ENCODE measurements at regions not wholly inside any gene's neighbourhood (a gene's known extent, or its start where the extent isn't known, plus 50 kb on each side); places are given as distances from the start of the nearest gene placed in this dataset.
"Not testable (repeated sequence)": the region's sequence is repeated elsewhere in the genome, so short reads cannot be mapped to it uniquely, and the experiment has no call there.

DNA sequence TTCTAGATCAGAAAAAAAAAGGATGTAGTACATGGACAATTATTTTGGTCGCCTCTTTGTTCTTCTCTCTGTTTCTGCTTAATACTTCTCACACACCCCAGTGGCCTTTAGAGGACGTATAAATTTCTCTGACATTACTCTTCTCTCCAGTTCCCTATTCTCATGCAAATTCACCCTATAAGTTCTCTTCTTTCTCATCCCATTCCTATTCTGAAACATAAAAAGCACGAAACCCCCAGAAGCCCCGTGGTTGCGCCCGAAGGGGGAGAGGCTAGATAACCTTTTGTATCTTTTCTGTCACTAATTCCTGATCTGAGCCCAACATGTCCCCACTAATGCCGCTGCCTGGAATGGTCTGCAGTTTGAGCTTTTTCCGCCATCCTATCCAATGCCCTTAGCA lies 136.9 kb downstream of the SKIDA1 start:
- Histone ChIP-seq H3K9me3 (no peaks in the 10 kb centered on the region), H3K4me1 (ENCODE audit: control insufficient read depth in 1 of 2, extremely low read depth in 1 of 2, insufficient read depth in 2 of 2, low read length in 2 of 2) (no peaks in the 10 kb centered on the region), H3K4me3 (ENCODE audit: control insufficient read depth in 1 of 2, extremely low read depth in 1 of 2, low read length in 1 of 2) (no peak overlapping the region), H3K27ac (ENCODE audit: low read length) (no peak overlapping the region), H3K27me3 (replicated peaks in 1 of 2; ENCODE audit: control insufficient read depth in 2 of 2, extremely low read depth in 1 of 2, insufficient read depth in 2 of 2, low read length in 1 of 2) (peaks cover 0 to 8% of the 10 kb centered on the region in 2 experiments), H3K36me3 (ENCODE audit: control insufficient read depth in 2 of 2, extremely low read depth in 1 of 2, insufficient read depth in 1 of 2, low read length in 1 of 2) (no peaks in the 10 kb centered on the region)
- POLR2A ChIA-PET: no interaction called here
- 85% methylated on average over 5 of the region's 8 CpGs for WGBS (ENCODE audit: insufficient coverage)
- Mint-ChIP-seq H3K4me3 (no peak overlapping the region), H3K4me1 (no peaks in the 10 kb centered on the region), H3K27ac (no peak overlapping the region), H3K9me3 (no peaks in the 10 kb centered on the region), H3K36me3 (no peaks in the 10 kb centered on the region), H3K27me3 (peaks cover 5 to 13% of the 10 kb centered on the region in 2 donors)
- ATAC-seq (replicated peaks in 1 of 4): no peak
- no peak for DNase-seq
- CTCF ChIA-PET: no interaction called here

DNA sequence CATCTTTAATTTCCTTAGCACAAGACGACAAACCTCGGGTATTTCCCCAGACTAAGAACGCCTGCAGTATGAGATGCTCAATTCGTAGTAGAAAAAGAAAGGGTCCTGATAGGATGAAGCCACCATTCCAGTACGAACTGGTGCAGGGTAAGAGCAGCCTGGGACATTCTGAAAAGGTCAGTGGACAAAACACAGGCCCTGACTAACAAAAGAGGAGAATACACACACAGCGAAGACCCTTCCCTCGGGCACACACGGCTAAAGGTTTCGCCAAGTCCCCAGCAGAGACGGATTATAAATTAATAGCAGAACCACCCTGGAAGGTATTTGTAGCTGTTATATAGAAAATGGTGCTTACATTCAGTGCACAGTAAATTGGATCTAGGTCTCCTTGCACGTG lies 137.6 kb downstream of the SKIDA1 start:
- DNase-seq (no peak), ATAC-seq (replicated peaks in 1 of 4) (no peak)
- Mint-ChIP-seq H3K27ac (no peak overlapping the region), H3K4me1 (no peaks in the 10 kb centered on the region), H3K36me3 (no peaks in the 10 kb centered on the region), H3K27me3 (peaks cover 5 to 13% of the 10 kb centered on the region in 2 donors), H3K9me3 (no peaks in the 10 kb centered on the region), H3K4me3 (no peak overlapping the region)
- peaks cover 0 to 8% of the 10 kb centered on the region in 2 experiments for H3K27me3 ChIP-seq (replicated peaks in 1 of 2; ENCODE audit: control insufficient read depth in 2 of 2, extremely low read depth in 1 of 2, insufficient read depth in 2 of 2, low read length in 1 of 2)
- H3K4me3 ChIP-seq (ENCODE audit: control insufficient read depth in 1 of 2, extremely low read depth in 1 of 2, low read length in 1 of 2): no peak overlapping the region
- ChIA-PET POLR2A (no interaction called here), CTCF (no interaction called here)
- no peaks in the 10 kb centered on the region for H3K4me1 ChIP-seq (ENCODE audit: control insufficient read depth in 1 of 2, extremely low read depth in 1 of 2, insufficient read depth in 2 of 2, low read length in 2 of 2)
- H3K9me3 ChIP-seq: no peaks in the 10 kb centered on the region
- H3K27ac ChIP-seq (ENCODE audit: low read length): no peak overlapping the region
- 78% methylated on average over 5 of the region's 11 CpGs for WGBS (ENCODE audit: insufficient coverage)
- no peaks in the 10 kb centered on the region for H3K36me3 ChIP-seq (ENCODE audit: control insufficient read depth in 2 of 2, extremely low read depth in 1 of 2, insufficient read depth in 1 of 2, low read length in 1 of 2)

DNA sequence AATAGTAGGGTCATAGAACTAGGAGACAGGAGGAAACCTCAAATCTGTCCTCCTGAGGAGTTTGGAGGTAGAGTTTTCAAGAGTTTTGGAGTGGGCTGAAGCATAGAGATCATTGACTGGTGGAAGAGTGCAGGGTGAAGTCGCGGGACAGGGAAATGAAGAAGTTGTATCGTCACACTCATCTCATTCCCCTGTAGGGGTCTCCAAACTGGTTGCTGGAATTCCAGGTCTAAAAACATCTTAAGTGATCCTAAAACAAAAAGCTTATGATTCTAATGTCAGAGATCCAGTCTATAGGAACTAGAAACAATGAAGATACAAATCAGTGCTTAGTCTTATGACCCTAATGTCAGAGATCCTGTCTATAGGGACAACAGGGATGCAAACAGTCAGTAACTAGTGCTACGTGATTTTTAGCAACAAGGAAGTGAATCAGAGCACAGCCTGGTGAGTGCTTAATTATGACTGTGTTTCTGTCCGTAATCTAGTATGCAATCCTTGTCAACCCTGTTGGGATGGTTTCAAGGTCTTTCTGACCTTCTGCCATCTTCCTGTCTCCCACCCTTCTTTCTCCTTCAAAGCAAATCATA lies 139.4 kb downstream of the SKIDA1 start:
- Histone ChIP-seq H3K36me3 (ENCODE audit: control insufficient read depth in 2 of 2, extremely low read depth in 1 of 2, insufficient read depth in 1 of 2, low read length in 1 of 2) (no peaks in the 10 kb centered on the region), H3K27me3 (replicated peaks in 1 of 2; ENCODE audit: control insufficient read depth in 2 of 2, extremely low read depth in 1 of 2, insufficient read depth in 2 of 2, low read length in 1 of 2) (peaks cover 0 to 3% of the 10 kb centered on the region in 2 experiments), H3K4me1 (ENCODE audit: control insufficient read depth in 1 of 2, extremely low read depth in 1 of 2, insufficient read depth in 2 of 2, low read length in 2 of 2) (no peaks in the 10 kb centered on the region), H3K9me3 (no peaks in the 10 kb centered on the region), H3K4me3 (ENCODE audit: control insufficient read depth in 1 of 2, extremely low read depth in 1 of 2, low read length in 1 of 2) (no peak overlapping the region), H3K27ac (ENCODE audit: low read length) (no peak overlapping the region)
- H3K36me3 Mint-ChIP-seq: no peaks in the 10 kb centered on the region
- DNase-seq (no peak), ATAC-seq (replicated peaks in 1 of 4) (no peak)
- H3K27me3 Mint-ChIP-seq: peaks cover 5 to 15% of the 10 kb centered on the region in 2 donors
- no peak overlapping the region for H3K4me3 Mint-ChIP-seq
- CTCF ChIA-PET: no interaction called here
- no peak overlapping the region for H3K27ac Mint-ChIP-seq
- no CpG with 5 or more reads among the region's 5 CpGs for WGBS (ENCODE audit: insufficient coverage)
- POLR2A ChIA-PET: no interaction called here
- no peaks in the 10 kb centered on the region for H3K9me3 Mint-ChIP-seq
- peaks cover 0 to under 1% (median 0%) of the 10 kb centered on the region in 3 donors for H3K4me1 Mint-ChIP-seq

DNA sequence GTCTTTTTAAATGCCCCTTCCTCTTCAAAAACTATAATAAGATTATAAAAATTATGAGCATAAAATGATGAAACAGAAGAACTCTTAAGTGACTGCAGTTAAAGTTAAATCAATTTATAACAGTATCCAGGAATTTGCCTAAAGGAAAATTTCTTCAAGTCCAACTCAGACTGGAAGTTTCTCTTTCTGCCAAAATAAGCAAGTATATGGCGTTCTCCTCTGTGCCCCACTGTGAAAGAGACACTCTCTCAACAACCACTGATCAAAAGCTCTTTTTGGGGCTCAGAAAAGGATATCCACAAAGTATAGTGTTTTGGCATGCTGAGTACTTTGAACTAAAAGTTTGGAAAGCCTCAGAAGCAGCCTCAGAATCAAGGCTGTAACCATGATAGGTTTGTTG lies 139.9 kb downstream of the SKIDA1 start:
- H3K4me1 Mint-ChIP-seq: peaks cover 4 to 6% (median 5%) of the 10 kb centered on the region in 3 donors
- H3K4me3 Mint-ChIP-seq: no peak overlapping the region
- H3K27ac ChIP-seq (ENCODE audit: low read length): no peak overlapping the region
- no peak overlapping the region for H3K4me3 ChIP-seq (ENCODE audit: control insufficient read depth in 1 of 2, extremely low read depth in 1 of 2, low read length in 1 of 2)
- H3K9me3 Mint-ChIP-seq: no peaks in the 10 kb centered on the region
- DNase-seq: no peak
- peaks cover 0 to 3% of the 10 kb centered on the region in 2 experiments for H3K27me3 ChIP-seq (replicated peaks in 1 of 2; ENCODE audit: control insufficient read depth in 2 of 2, extremely low read depth in 1 of 2, insufficient read depth in 2 of 2, low read length in 1 of 2)
- peaks cover 4 to 14% of the 10 kb centered on the region in 2 donors for H3K27me3 Mint-ChIP-seq
- CTCF ChIA-PET: no interaction called here
- no peak for ATAC-seq (replicated peaks in 1 of 4)
- no peak overlapping the region for H3K27ac Mint-ChIP-seq
- POLR2A ChIA-PET: no interaction called here
- no peaks in the 10 kb centered on the region for H3K36me3 ChIP-seq (ENCODE audit: control insufficient read depth in 2 of 2, extremely low read depth in 1 of 2, insufficient read depth in 1 of 2, low read length in 1 of 2)
- H3K9me3 ChIP-seq: no peaks in the 10 kb centered on the region
- peaks cover 0 to 3% of the 10 kb centered on the region in 2 experiments for H3K4me1 ChIP-seq (ENCODE audit: control insufficient read depth in 1 of 2, extremely low read depth in 1 of 2, insufficient read depth in 2 of 2, low read length in 2 of 2)
- no peaks in the 10 kb centered on the region for H3K36me3 Mint-ChIP-seq
- WGBS (ENCODE audit: insufficient coverage): no CpG with 5 or more reads among the region's 1 CpG

DNA sequence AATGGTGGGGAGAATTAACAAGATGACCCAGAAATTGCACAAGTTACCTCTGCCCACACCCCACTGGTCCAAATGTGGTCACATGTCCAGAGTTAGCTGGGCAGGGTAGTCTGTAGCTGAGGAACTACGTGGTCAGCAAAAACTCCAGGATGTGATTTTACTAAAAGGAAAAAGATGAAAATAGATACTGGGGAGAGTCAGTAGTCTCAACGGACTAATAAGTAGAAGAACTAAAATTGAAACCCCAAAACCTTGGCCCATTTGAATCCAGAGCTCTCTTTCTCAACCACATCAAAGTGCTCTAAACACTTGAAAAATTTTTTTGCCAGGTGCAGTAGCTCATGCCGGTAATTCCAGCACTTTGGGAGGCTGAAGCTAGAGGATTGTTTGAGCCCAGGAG lies 146.3 kb downstream of the SKIDA1 start:
- no peak overlapping the region for H3K27ac ChIP-seq (ENCODE audit: low read length)
- ATAC-seq (replicated peaks in 1 of 4): no peak
- Mint-ChIP-seq H3K4me3 (no peak overlapping the region), H3K4me1 (peaks cover 7 to 20% (median 8%) of the 10 kb centered on the region in 3 donors), H3K9me3 (no peaks in the 10 kb centered on the region), H3K36me3 (no peaks in the 10 kb centered on the region), H3K27me3 (peaks cover 0 to 4% of the 10 kb centered on the region in 2 donors), H3K27ac (peak overlapping the region in 1 of 2 donors; percentile 28)
- no peak for DNase-seq
- no peaks in the 10 kb centered on the region for H3K27me3 ChIP-seq (replicated peaks in 1 of 2; ENCODE audit: control insufficient read depth in 2 of 2, extremely low read depth in 1 of 2, insufficient read depth in 2 of 2, low read length in 1 of 2)
- no peak overlapping the region for H3K4me3 ChIP-seq (ENCODE audit: control insufficient read depth in 1 of 2, extremely low read depth in 1 of 2, low read length in 1 of 2)
- H3K36me3 ChIP-seq (ENCODE audit: control insufficient read depth in 2 of 2, extremely low read depth in 1 of 2, insufficient read depth in 1 of 2, low read length in 1 of 2): no peaks in the 10 kb centered on the region
- peaks cover 0 to 6% of the 10 kb centered on the region in 2 experiments for H3K4me1 ChIP-seq (ENCODE audit: control insufficient read depth in 1 of 2, extremely low read depth in 1 of 2, insufficient read depth in 2 of 2, low read length in 2 of 2)
- no CpG with 5 or more reads among the region's 3 CpGs for WGBS (ENCODE audit: insufficient coverage)
- no peaks in the 10 kb centered on the region for H3K9me3 ChIP-seq
- CTCF ChIA-PET: no interaction called here
- POLR2A ChIA-PET: no interaction called here

DNA sequence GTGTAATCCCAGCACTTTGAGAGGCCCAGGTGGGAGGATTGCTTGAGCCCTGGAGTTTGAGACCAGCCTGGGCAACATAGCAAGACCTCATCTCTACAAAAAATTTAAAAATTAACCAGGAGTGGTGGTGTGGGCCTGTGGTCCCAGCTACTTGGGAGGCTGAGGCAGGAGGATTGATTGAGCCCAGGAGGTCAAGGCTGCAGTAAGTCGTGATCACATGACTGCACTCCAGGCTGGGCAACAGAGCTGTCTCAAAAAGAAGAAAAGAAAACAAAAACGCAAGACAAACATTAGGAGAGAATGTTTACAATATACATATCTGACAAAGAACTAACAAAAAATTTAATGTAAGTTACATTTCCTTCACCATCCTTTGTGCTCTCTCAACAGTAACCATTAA lies 150.2 kb downstream of the SKIDA1 start:
- CTCF ChIA-PET: interaction anchor here in 1 of 2 donors (0.6 kb wide), 1 partner anchor 97 kb away, joined by 6 read pairs; no protein-coding TSS in a partner anchor
- DNase-seq; H3K9me3 Mint-ChIP-seq; H3K36me3 ChIP-seq (ENCODE audit: control insufficient read depth in 2 of 2, extremely low read depth in 1 of 2, insufficient read depth in 1 of 2, low read length in 1 of 2); H3K36me3 Mint-ChIP-seq; H3K27me3 Mint-ChIP-seq; ATAC-seq (replicated peaks in 1 of 4); H3K4me3 Mint-ChIP-seq; H3K4me3 ChIP-seq (ENCODE audit: control insufficient read depth in 1 of 2, extremely low read depth in 1 of 2, low read length in 1 of 2); POLR2A ChIA-PET; H3K27me3 ChIP-seq (replicated peaks in 1 of 2; ENCODE audit: control insufficient read depth in 2 of 2, extremely low read depth in 1 of 2, insufficient read depth in 2 of 2, low read length in 1 of 2); H3K9me3 ChIP-seq; H3K27ac ChIP-seq (ENCODE audit: low read length): not testable (repeated sequence)
- peak overlapping the region in 1 of 2 donors; percentile 55 for H3K27ac Mint-ChIP-seq
- WGBS (ENCODE audit: insufficient coverage): no CpG with 5 or more reads among the region's 2 CpGs
- H3K4me1 ChIP-seq (ENCODE audit: control insufficient read depth in 1 of 2, extremely low read depth in 1 of 2, insufficient read depth in 2 of 2, low read length in 2 of 2): peaks cover 11 to 13% of the 10 kb centered on the region in 2 experiments
- peaks cover 9 to 26% (median 9%) of the 10 kb centered on the region in 3 donors for H3K4me1 Mint-ChIP-seq

DNA sequence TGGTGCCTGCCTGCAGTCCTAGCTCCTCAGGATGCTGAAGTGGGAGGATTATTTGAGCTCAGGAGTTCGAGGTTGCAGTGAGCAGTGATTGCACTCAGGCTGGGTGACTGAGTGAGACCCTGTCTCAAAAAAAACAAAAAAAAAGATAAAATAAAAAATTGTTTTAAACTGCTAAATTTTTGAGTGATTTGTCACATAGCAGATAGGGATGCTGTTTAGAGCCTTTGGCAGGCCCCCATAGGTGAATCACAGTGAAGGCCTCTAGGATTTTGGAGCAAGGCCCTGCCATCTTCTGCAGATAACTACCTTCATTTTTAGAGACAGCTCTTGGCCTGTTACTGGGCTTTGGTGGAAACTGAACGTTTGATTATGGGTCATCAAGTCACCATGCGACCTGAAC lies 151.6 kb downstream of the SKIDA1 start:
- no CpG with 5 or more reads among the region's 3 CpGs for WGBS (ENCODE audit: insufficient coverage)
- H3K4me3 ChIP-seq (ENCODE audit: control insufficient read depth in 1 of 2, extremely low read depth in 1 of 2, low read length in 1 of 2); ATAC-seq (replicated peaks in 1 of 4); H3K27me3 ChIP-seq (replicated peaks in 1 of 2; ENCODE audit: control insufficient read depth in 2 of 2, extremely low read depth in 1 of 2, insufficient read depth in 2 of 2, low read length in 1 of 2); H3K36me3 Mint-ChIP-seq; H3K9me3 Mint-ChIP-seq; H3K36me3 ChIP-seq (ENCODE audit: control insufficient read depth in 2 of 2, extremely low read depth in 1 of 2, insufficient read depth in 1 of 2, low read length in 1 of 2); H3K9me3 ChIP-seq; H3K27me3 Mint-ChIP-seq; CTCF ChIA-PET; DNase-seq; H3K27ac ChIP-seq (ENCODE audit: low read length); POLR2A ChIA-PET: not testable (repeated sequence)
- peaks cover 11 to 12% of the 10 kb centered on the region in 2 experiments for H3K4me1 ChIP-seq (ENCODE audit: control insufficient read depth in 1 of 2, extremely low read depth in 1 of 2, insufficient read depth in 2 of 2, low read length in 2 of 2)
- peaks cover 8 to 16% (median 9%) of the 10 kb centered on the region in 3 donors for H3K4me1 Mint-ChIP-seq
- H3K27ac Mint-ChIP-seq: peak overlapping the region in 1 of 2 donors; percentile 63
- H3K4me3 Mint-ChIP-seq: peak overlapping the region in 1 of 3 donors; percentile 24

Data from T-cell (primary cell).